ENCODE measurements at regions not wholly inside any gene's neighbourhood (a gene's known extent, or its start where the extent isn't known, plus 50 kb on each side); places are given as distances from the start of the nearest gene placed in this dataset.
"Not testable (repeated sequence)": the region's sequence is repeated elsewhere in the genome, so short reads cannot be mapped to it uniquely, and the experiment has no call there.

DNA sequence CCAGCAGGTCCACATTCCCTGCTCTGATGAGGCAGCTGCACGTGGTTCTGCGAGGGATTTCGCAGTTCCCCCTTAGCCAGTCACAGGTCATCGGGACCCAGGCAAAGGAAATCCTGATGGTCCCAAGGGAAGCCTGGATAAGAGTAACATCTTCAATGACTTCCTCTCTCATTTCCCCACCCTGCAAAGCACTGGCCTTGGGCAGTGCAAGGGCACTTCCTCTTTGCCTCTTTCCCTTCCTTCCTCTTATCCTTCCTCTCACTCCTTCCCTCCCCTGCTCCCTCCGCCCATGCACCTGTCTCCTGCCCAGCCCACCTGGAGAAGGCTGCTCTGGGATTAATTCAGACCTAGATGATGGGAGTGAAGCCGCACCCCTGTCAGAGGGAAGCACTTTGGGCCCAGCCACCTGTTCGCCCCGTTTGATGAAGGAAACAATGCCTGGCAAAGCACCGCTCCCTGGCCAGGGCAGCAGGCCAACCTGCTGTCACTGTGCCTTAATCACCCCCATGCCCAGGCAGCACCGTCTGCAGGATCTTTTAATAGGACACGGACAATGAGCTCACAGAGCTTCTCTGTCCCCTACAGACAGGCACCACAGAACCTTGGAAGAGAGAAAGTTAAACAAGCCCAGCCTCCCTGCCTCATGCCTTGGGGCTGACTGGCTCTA lies 113.5 kb upstream of the PABPC3 start:
- H3K27me3 Mint-ChIP-seq = peaks cover 29 to 42% of the 10 kb centered on the region in 2 donors
- no peak for DNase-seq
- peaks cover 6 to 10% of the 10 kb centered on the region in 2 donors for H3K4me1 Mint-ChIP-seq
- no peak overlapping the region for H3K27ac Mint-ChIP-seq
- ATAC-seq (replicated peaks) = no peak
- no peaks in the 10 kb centered on the region for H3K36me3 Mint-ChIP-seq
- no peak overlapping the region for H3K4me3 Mint-ChIP-seq
- no peaks in the 10 kb centered on the region for H3K9me3 Mint-ChIP-seq

DNA sequence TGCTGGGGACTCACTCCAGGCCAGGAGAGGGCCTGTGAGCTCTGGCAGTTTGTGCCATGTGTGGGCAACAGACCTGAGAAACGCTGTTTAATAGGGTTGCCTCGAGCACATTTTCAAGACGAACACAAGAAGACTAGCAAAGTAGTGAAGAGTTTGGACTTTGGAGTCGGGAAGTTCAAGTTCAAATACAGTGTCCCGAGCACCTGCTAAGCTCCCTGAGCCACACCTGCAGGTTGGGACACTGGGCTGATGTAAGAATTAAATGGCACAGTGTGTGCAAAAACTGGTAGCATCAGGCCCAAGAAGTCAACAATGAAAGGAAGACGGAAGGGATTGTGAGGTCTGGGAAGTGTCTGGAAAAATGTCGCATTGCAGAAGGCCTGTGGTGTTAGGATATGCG lies 112.8 kb upstream of the PABPC3 start:
- no peaks in the 10 kb centered on the region for H3K9me3 Mint-ChIP-seq
- DNase-seq = no peak
- H3K27ac Mint-ChIP-seq = no peak overlapping the region
- peaks cover 31 to 48% of the 10 kb centered on the region in 2 donors for H3K27me3 Mint-ChIP-seq
- H3K36me3 Mint-ChIP-seq = no peaks in the 10 kb centered on the region
- H3K4me1 Mint-ChIP-seq = peaks cover 6 to 10% of the 10 kb centered on the region in 2 donors
- H3K4me3 Mint-ChIP-seq = no peak overlapping the region
- ATAC-seq (replicated peaks) = no peak

DNA sequence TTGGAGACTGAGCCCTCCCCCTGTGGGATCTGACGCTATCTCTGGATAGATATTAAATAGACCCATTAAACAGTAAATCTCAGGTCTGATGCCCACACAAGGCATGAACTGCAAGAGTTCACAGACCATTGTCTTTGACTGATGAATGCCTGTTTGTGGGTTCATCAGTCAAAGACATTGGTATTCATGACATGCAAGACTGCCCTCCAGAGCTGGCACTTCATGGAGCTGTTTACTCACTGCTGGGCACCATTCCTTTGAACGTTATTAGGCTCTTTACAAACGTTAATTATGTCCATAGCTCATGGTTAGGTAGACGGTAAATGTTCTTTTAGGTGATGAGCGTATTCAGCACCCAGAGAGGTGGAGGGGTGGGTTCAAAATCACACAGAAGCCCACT lies 111.8 kb upstream of the PABPC3 start:
- Mint-ChIP-seq H3K27me3 (peaks cover 37 to 55% of the 10 kb centered on the region in 2 donors), H3K9me3 (no peaks in the 10 kb centered on the region), H3K27ac (no peak overlapping the region), H3K4me3 (no peak overlapping the region), H3K36me3 (no peaks in the 10 kb centered on the region), H3K4me1 (peaks cover 6 to 10% of the 10 kb centered on the region in 2 donors)
- no peak for ATAC-seq (replicated peaks)
- no peak for DNase-seq

- peaks cover 6 to 10% of the 10 kb centered on the region in 2 donors for H3K4me1 Mint-ChIP-seq
- H3K27ac Mint-ChIP-seq = no peak overlapping the region
- no peaks in the 10 kb centered on the region for H3K9me3 Mint-ChIP-seq
- ATAC-seq (replicated peaks) (no peak), DNase-seq (no peak)
- H3K4me3 Mint-ChIP-seq = no peak overlapping the region
- H3K27me3 Mint-ChIP-seq = peaks cover 37 to 61% of the 10 kb centered on the region in 2 donors
- H3K36me3 Mint-ChIP-seq = no peaks in the 10 kb centered on the region
Observed at GRCh38 chr13:24985107-24985506, 110.8 kb upstream of the PABPC3 start.

DNA sequence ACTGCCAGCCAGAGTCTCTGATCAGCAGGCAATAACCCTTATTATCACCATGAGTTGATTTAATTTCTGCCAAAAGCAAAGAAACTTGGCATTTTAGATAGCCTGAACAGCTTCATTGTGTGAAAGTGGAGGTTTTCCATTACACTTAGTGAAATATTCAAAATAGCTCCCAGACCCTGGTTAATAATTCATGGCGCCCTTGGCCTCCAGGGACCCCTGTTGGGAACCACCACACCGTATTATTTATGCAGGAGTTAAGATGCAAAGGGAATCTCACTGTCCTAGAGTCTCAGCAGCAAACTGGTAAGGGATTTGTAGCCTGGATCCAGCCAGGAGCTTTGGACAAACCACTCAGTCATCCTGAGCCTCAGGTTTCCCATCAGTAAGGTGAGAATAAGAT lies 110.0 kb upstream of the PABPC3 start:
- DNase-seq = no peak
- no peaks in the 10 kb centered on the region for H3K36me3 Mint-ChIP-seq
- H3K4me3 Mint-ChIP-seq = no peak overlapping the region
- H3K9me3 Mint-ChIP-seq = no peaks in the 10 kb centered on the region
- peaks cover 6 to 10% of the 10 kb centered on the region in 2 donors for H3K4me1 Mint-ChIP-seq
- H3K27ac Mint-ChIP-seq = no peak overlapping the region
- H3K27me3 Mint-ChIP-seq = peaks cover 41 to 66% of the 10 kb centered on the region in 2 donors
- ATAC-seq (replicated peaks) = no peak

GRCh38 chr13:24986826-24987225 lies 109.1 kb upstream of the PABPC3 start:
- no peaks in the 10 kb centered on the region for H3K36me3 Mint-ChIP-seq
- no peak for ATAC-seq (replicated peaks)
- H3K4me3 Mint-ChIP-seq = no peak overlapping the region
- H3K9me3 Mint-ChIP-seq = no peaks in the 10 kb centered on the region
- no peak overlapping the region for H3K27ac Mint-ChIP-seq
- peaks cover 6 to 9% of the 10 kb centered on the region in 2 donors for H3K4me1 Mint-ChIP-seq
- DNase-seq = no peak
- H3K27me3 Mint-ChIP-seq = peaks cover 47 to 72% of the 10 kb centered on the region in 2 donors

- not testable (repeated sequence) for DNase-seq; H3K36me3 Mint-ChIP-seq; H3K27ac Mint-ChIP-seq; H3K4me3 Mint-ChIP-seq; ATAC-seq (replicated peaks); H3K9me3 Mint-ChIP-seq; H3K4me1 Mint-ChIP-seq
- H3K27me3 Mint-ChIP-seq = peaks cover 28 to 54% of the 10 kb centered on the region in 2 donors
Observed at GRCh38 chr13:24989959-24990358, 106.0 kb upstream of the PABPC3 start.

GRCh38 chr13:24992946-24993345 lies 103.0 kb upstream of the PABPC3 start:
- H3K4me1 Mint-ChIP-seq, H3K36me3 Mint-ChIP-seq, H3K4me3 Mint-ChIP-seq, H3K9me3 Mint-ChIP-seq, H3K27ac Mint-ChIP-seq, DNase-seq: not testable (repeated sequence)
- ATAC-seq (replicated peaks) = peak; percentile 35 to 38
- peaks cover 23 to 32% of the 10 kb centered on the region in 2 donors for H3K27me3 Mint-ChIP-seq

DNA sequence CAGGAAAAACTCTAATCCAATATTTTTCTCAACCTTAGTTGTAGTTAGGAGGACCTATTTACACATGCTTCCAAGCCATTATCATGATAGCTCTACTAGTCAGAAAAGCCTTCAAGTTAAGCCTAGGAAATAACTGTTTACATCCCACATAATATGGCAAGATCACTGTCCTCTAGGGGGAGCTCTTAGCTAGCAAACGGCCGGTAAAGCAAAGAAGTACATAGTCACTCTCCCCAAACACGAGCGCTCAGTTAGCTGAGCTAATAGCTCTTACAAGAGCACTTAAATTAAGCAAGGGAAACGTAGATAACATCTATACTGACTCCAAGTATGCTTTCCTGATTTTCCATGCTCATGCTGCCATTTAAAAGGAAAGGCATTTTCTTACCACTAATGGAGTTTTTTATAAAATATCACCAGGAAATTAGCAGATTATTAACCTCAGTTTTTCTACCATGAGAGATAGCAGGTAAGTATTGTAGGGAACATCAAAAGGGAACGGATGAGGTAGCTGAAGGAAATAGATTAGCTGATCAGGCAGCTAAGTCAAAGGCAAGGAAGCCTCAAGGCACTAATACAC lies 100.6 kb upstream of the PABPC3 start:
- peaks cover 0 to 6% of the 10 kb centered on the region in 2 donors for H3K4me1 Mint-ChIP-seq
- H3K27me3 Mint-ChIP-seq = peaks cover 32 to 35% of the 10 kb centered on the region in 2 donors
- H3K4me3 Mint-ChIP-seq = no peak overlapping the region
- ATAC-seq (replicated peaks) (peak; percentile 86 to 93), DNase-seq (peak; percentile 38)
- no peaks in the 10 kb centered on the region for H3K36me3 Mint-ChIP-seq
- H3K9me3 Mint-ChIP-seq = no peaks in the 10 kb centered on the region
- no peak overlapping the region for H3K27ac Mint-ChIP-seq

DNA sequence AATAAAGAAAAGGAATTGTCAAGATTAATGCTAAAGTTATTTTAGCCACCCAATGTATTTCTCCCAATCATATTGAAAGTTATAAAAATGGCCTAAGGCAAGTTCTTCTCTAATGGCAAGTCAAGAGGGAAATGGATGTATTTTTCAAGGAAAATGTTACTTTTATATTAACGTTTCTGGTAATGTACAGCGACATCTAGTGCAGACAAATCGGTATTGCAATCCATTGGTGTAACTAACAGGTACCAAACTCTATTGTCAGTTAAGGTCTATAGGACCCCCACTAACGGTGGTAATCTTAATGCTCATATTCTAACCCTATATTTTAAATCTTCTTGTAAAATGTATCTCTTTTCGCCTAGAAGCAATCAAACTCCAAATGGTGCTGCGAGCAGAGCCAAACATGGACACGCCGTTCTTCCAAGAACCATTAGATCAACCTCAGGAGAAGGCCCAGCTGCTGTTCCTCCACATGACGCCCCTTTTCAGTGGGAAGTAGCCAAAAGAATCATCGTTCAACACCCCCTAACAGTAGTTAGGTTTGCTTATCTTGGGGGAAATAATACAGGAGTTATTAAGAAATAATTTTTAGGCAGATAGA lies 98.5 kb upstream of the PABPC3 start:
- no peaks in the 10 kb centered on the region for H3K36me3 Mint-ChIP-seq
- H3K27me3 Mint-ChIP-seq = peaks cover 34 to 39% of the 10 kb centered on the region in 2 donors
- H3K27ac Mint-ChIP-seq = no peak overlapping the region
- H3K4me3 Mint-ChIP-seq = no peak overlapping the region
- H3K9me3 Mint-ChIP-seq = no peaks in the 10 kb centered on the region
- no peak for DNase-seq
- peak in 1 of 2 donors; percentile 30 for ATAC-seq (replicated peaks)
- H3K4me1 Mint-ChIP-seq = peaks cover 0 to 6% of the 10 kb centered on the region in 2 donors

GRCh38 chr13:24998433-24998832 lies 97.5 kb upstream of the PABPC3 start:
- peaks cover 0 to 6% of the 10 kb centered on the region in 2 donors for H3K4me1 Mint-ChIP-seq
- no peak for ATAC-seq (replicated peaks)
- H3K27ac Mint-ChIP-seq = no peak overlapping the region
- no peak for DNase-seq
- no peak overlapping the region for H3K4me3 Mint-ChIP-seq
- H3K36me3 Mint-ChIP-seq = no peaks in the 10 kb centered on the region
- no peaks in the 10 kb centered on the region for H3K9me3 Mint-ChIP-seq
- H3K27me3 Mint-ChIP-seq = peaks cover 37 to 43% of the 10 kb centered on the region in 2 donors

DNA sequence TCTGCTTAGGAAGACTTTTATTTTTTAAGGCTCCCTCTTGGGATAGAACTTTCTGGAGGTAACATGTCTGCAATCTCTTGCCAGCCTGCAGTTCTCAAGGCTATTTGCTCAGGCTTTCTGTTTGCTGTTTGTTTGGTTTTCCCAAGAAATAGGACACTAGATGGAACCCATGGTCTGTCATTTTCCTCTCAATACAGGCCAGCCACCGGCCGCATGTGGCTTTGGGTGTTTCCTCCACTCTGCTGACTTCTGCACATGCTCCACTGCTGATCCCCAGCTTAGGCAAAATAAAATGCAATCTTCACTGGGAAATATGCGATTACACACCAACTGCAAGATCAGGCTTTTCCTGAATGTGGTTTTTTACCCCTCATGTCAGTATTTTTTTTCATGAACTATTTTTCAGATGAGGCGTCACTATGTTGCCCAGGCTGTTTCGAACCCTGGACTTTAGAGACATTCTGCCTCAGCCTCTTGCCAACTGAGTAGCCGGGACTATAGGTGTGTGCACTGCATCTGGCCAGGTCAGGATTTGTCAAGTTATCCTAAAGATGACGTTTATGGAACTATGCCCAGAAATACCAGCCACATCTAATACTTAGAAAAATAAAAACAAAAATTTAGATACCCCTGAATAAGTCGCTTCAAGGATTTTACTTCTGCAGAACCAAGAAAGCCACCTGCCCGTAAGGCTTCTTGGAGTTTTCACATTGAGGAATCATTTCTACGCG lies 94.3 kb upstream of the PABPC3 start:
- H3K27me3 Mint-ChIP-seq = peaks cover 35 to 49% of the 10 kb centered on the region in 2 donors

DNA sequence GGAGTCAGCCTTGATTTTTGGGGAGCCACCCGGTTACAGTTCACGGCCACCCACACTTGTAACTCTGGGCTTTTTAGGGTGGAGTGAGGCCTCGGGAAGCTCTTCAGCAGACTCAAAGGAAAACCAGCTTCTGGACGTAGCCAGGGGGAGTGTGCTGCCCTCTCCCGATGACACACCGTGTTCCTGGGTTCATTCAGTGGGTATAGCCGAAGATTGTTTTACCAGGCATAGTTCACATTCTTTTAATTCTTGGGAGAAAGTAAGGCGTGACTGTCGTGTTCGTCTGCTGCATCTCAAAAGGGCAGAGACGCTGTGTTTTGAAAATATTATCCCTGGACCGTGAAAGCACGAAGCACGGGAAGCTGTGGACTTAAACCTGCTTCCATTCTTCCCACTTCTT lies 93.6 kb upstream of the PABPC3 start:
- peaks cover 35 to 49% of the 10 kb centered on the region in 2 donors for H3K27me3 Mint-ChIP-seq
- DNase-seq; H3K27ac Mint-ChIP-seq; H3K36me3 Mint-ChIP-seq; H3K4me3 Mint-ChIP-seq; ATAC-seq (replicated peaks); H3K9me3 Mint-ChIP-seq; H3K4me1 Mint-ChIP-seq: not testable (repeated sequence)

More for the DNA sequence above, 94.3 kb upstream of the PABPC3 start:
- H3K36me3 Mint-ChIP-seq = no peaks in the 10 kb centered on the region
- no peaks in the 10 kb centered on the region for H3K9me3 Mint-ChIP-seq
- H3K4me1 Mint-ChIP-seq = no peaks in the 10 kb centered on the region
- DNase-seq (no peak), ATAC-seq (replicated peaks) (no peak)
- H3K4me3 Mint-ChIP-seq = no peak overlapping the region
- H3K27ac Mint-ChIP-seq = no peak overlapping the region

DNA sequence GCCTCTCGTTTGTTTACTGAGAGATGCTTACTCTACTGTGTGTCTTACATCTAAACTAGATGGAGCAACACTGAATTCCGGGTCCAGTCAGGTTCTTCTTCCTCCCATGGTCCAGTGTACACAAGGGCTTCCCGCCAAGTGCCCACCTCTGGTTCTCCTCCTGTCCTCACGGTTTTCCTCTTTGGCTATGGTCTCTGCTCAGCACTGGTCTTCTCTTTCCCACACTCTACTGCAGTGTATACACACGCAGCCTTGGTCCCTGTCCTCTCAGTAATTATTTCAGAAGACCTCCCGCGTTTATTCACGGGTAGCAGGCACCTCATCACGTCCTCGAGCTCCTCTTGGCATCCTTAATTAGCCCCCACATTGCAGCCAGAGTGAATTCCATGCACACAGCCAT lies 91.4 kb upstream of the PABPC3 start:
- not testable (repeated sequence) for H3K36me3 Mint-ChIP-seq; H3K4me3 Mint-ChIP-seq; H3K4me1 Mint-ChIP-seq; ATAC-seq (replicated peaks); H3K27ac Mint-ChIP-seq; DNase-seq; H3K9me3 Mint-ChIP-seq
- peaks cover 37 to 57% of the 10 kb centered on the region in 2 donors for H3K27me3 Mint-ChIP-seq
